ENCODE measurements at regions not wholly inside any gene's neighbourhood (a gene's known extent, or its start where the extent isn't known, plus 50 kb on each side); places are given as distances from the start of the nearest gene placed in this dataset.

DNA sequence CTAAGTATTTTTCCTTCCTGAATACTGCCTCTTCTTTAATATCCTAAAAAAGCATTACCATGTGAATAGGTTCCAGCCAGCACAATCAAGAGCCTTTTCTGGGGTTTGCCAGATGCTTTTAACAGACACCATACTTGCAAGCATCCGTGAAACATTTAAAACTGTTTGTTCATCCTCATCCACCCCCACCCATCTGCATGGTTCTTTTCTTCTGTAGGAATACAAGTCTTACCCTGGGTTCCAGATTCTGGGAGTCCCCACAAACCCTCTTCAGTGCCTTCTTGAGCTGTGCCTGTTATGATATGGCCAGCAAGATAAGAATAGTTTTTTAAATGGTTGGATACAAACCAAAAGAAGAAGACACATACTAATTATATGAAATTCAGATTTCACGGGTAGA lies 354.9 kb upstream of the PLXNA2 start:
- peak in 1 of 2 donors; percentile 18 for DNase-seq

DNA sequence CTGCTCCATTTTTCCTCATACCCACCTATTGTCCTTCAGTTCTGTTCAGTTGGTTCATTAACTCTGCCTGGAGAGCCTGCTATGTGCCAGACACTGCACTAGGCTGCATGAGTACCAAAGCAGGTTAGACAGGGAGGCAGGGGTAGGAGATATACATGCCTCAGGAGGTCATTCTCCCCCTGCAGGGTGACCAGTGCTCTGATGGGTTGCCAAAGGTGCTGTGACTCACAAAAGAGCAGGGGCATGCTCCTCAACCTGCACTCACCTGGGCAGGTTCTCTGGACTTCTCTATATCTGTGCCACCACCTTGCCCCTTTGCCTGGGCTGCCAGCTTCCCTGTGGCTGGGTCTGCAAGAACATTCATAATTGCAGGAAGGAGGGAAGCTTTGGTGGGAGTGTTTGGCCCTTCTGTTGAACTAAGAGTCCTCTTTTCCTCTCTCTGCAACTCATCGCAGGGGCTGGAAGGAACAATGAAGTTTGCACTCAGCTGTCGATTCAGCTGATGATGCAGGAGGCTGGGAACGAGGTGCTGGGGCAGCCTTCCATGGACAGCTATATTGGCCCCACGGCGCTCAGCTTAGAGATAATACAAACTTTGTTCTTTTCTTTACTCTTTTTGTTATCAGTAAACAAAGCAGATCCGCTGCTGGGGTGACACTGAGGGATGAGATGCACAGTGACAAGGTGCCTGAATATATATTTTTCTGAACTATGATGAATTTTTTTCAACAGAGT lies 356.4 kb upstream of the PLXNA2 start:
- no peak for DNase-seq

DNA sequence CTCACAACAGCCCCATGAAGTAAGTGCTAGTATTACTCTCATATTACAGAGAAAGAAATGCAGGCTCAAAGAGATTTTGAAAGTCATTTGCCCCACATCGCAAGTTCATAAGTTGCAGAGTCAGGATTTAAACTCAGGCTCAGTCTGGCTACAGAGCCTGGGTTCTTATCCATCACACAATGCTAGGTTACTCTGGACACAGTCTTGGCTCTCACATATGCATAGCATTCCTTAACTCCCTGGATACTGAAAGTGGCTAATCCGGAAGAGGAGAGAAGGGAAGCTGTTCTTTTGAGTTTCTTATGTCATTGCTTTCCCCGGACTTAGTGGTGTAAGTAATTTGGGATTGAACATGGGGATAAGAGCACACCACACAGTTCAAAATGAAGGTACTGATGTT lies 357.4 kb upstream of the PLXNA2 start:
- DNase-seq: no peak

DNA sequence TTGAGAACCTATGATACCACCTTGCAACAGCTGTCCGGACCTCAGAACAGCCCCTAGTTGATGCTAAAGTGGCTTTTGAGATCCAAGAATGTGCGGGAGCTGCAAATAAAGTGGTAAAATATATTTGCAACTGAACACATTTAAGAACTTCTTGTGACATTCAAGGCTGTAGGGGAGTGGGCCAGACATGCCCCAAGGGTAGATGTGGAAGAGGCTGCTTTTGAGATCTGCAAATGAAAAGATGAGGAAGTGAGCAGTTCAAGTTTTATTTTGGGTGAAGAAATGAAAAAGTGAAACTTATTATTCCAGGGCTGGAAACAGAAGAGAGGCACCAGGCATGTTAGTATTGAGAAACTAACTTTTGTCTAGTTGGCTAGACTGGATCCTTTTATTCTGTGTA lies 359.5 kb upstream of the PLXNA2 start:
- DNase-seq: no peak

DNA sequence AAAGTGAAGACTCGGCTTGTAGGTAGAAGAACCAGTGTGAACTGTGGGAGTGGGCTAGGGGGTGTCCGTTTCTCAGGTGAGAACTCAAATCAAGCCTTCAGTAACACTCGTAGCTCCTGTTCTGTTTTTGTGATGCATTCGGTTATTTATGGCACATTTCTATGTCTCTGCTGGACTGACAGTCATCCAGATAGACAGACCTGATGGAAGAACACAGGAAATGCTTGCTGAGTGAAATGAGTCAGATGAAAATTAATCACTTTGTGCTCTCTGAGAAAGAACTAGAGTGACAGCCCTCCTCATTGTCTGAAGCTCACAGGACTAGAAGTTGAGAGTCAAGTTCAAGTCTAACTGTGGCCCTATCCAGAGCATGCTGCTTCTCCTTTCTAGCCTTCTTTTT lies 360.1 kb upstream of the PLXNA2 start:
- no peak for DNase-seq

DNA sequence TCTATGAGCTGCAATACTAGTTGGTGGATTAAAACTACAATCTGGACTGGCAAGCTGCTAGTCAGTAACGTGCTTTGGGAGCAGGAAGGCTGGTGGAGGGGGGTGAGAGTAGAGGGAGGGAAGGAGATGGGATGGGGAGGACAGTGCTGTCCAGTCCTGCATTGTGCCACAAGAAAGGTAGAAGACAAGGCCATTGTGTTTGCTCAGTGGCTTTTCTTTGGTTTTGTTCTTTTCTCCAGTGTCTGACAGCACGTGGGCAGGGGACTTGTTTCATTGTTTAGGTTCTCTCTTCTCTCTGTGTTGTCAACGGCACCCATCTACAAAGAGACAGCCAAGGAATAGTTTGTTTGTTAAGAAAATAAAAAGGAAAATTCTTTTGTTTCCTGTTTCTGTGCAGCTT lies 362.8 kb upstream of the PLXNA2 start:
- DNase-seq: no peak

GRCh38 chr1:208607616-208608015 lies 363.4 kb upstream of the PLXNA2 start:
- DNase-seq: no peak

DNA sequence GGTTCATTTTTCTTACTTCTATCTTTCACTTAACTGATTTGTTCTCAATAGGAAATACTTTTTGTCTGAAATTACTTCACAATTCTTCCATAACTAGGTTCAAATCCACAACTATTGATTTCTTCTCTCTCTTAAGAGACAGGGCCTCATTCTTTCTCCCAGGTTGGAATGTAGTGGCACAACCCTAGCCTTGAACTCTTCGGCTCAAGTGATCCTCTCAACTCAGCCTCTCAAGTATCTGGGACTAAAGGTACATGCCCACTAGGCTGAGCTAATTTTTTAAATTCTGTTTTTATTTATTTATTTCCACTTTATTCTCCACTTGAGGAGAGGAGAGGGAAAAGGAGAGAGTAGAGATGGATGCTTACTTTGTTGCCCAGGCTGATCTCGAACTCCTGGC lies 370.4 kb upstream of the PLXNA2 start:
- no peak for DNase-seq

DNA sequence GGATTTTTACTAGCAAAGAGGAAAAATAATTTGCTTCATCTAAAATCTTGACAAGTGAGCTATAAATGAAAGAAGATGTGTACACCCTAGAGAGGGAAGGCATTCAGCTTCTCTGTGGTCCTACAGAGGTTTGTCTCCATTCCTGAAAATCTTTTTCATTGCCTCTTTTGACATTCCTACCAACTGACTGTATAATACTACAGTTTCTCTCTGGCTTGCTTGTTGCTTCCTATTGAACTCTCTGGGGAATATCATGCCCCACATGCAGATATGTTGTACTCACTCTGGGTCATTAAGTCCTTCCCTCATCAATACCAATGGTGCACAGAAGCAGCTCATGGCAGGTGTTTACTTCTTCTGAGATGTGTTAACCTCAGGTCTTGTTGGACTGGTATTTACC lies 371.2 kb upstream of the PLXNA2 start:
- DNase-seq: no peak

GRCh38 chr1:208616776-208617175 lies 372.6 kb upstream of the PLXNA2 start:
- DNase-seq: no peak

GRCh38 chr1:208628022-208628914 lies 384.1 kb upstream of the PLXNA2 start:
- DNase-seq: no peak

DNA sequence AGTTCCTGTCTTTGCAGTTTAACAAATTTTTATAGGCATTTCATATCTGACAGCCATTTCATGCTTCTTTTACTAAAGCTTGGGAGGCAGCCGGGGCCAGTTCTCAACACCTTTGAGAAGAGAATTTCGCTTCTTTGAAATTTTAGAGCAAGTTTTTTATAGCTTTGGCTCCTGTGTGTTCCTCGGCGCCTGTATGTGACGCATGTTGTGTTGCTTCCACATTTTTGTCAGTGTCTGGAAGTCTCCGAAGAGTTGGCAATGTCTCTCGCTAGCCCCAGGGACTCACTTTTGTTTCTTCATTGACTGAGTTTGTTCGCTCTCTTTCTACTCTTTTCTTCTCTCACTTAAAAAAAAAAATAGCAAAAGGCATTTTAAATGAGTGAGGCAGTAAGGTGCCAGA lies 386.9 kb upstream of the PLXNA2 start:
- DNase-seq: no peak

DNA sequence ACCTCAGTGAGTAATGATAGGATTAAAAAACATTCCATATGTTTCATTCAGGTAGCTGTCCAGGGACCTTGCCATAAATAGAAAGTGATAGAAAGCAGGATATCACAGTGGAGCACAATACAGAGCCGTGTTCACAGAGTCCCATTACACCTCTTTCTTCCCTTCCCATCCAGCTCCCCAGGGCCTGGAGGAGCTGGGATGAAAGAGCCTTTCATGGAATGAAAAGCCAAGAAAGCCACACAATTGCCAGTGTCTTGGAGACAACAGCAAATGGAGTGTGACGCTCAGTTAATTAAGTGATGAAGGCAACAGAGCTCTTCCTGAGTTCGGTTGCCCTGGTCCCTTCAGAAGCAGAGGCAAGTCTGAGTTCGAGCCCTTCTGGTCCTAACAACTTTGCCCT lies 387.3 kb upstream of the PLXNA2 start:
- peak in 1 of 2 donors; percentile 11 for DNase-seq

DNA sequence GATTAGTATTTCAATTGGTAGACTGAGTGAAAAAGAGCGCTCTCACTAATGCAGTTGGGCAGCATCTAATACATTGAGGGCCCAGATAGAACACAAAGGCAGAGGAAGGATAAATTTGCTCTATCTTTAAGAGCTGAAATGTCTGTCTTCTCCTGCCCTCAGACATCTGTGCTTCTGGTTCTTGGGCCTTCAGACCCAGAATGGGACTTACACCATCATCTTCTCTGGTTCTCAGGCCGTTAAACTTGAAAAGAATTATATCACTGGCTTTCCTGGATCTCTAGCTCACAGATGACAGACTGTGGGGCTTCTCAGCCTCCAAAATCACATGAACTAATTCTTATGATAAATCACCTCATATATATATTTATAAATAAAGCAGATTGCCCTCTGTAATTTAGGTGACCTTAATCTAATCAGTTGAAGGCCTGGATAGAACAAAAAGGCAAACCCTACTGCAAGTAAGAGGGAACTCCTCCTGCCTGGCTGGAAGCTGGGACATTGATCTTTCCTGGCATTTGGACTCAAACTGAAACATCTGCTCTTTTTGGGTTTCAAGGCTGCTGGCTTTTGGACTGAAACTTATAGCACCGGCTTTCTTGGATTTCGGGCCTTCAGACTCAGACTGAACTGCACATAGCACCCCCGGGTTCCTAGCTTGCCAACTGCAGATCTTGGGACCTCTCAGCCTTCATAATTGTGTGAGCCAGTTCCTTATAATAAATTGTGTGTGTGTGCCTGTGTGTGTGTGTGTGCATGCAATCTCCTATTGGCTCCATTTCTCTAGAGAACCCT lies 390.4 kb upstream of the PLXNA2 start:
- no peak for DNase-seq

GRCh38 chr1:208637181-208637580 lies 393.0 kb upstream of the PLXNA2 start:
- DNase-seq: no peak

DNA sequence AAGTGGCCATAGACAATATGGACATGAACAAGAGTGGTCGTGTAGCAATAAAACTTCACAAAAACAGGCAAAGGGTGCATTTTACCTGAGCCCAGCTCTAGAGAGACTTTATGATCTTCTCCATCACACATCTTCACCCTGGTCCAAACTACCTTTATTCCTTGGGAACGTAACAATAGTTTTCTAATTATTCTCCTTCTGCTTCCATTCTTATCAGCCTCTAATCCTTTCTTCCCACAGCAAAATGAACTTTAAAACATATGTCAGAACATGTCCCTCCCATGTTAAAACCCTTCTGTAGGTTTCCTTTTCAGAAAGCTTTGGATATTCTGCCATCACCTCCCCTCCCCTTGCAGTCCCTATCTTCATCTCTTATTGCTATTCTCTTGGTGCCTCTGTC lies 395.2 kb upstream of the PLXNA2 start:
- DNase-seq: no peak

DNA sequence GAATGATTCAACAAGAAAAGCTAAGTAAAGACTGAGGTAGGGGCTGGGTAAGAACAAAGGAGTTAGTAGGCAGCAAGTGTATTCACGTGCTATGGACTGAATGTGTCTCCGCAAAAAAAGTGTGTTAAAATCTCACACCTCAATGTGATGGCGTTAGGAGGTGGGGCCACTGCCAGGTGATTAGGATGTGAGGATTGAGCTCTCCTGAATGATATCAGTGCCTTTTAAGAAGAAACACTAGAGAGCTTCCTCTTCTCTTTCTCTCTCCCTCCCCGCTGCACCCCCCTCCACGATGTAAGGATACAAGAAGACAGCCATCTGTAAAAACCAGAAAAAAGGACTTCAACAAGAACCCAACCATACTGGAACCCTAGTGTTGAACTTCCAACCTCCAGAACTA lies 396.1 kb upstream of the PLXNA2 start:
- DNase-seq: no peak

DNA sequence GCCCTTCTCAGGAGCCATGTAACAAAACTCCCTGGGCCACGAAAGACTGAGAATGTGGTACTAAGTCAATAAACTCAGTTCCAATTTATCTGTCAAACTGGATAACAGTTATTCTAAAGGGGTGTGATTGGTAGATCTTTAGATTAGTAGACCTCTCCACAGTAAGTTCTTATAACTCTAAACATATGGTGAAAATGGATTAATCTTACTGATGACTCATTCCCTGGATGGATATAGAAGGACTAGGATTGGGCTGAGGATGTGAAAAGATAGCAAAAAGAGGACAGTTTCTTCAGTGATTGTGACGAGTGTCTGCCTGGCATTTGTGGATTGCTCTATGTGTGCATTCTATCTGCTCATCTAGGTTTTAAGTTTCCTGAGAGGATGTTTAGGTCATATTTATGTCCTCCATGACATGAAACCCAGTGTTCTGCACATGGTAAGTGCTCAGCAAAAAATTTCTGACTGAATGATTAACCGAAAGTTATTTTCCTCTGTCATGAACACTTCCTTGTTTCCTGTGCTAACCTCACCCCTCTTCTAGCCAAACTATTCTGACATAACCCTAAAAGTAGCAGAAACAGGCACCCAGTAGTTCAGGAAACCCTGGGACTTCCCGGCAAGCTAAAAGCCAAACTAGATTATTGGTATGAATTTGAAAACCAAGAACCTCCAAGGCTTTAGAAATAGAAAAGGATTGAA lies 397.5 kb upstream of the PLXNA2 start:
- no peak for DNase-seq

GRCh38 chr1:208643005-208643597 lies 398.9 kb upstream of the PLXNA2 start:
- DNase-seq: no peak

GRCh38 chr1:208644401-208645160 lies 400.4 kb upstream of the PLXNA2 start:
- DNase-seq: no peak

DNA sequence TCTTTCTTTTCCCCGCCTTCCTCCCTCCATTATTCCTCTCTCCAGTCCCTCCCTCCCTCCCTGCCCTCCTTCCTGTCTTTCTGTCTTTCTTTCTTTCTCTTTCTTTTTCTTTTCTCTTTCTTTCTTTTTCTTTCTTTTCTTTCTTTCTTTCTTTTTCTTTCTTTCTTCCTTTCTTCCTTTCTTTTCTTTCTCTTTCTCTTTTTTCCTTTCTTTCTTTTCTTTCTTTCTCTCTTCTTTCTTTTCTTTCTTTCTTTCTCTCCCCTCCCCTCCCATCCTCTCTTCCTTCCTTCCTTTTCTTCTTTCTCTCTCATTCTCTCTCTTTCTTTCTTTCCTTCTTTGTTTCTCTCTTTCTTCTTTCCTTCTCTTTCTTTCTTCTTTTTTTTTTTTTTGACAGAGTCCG lies 402.2 kb upstream of the PLXNA2 start:
- DNase-seq: no peak

DNA sequence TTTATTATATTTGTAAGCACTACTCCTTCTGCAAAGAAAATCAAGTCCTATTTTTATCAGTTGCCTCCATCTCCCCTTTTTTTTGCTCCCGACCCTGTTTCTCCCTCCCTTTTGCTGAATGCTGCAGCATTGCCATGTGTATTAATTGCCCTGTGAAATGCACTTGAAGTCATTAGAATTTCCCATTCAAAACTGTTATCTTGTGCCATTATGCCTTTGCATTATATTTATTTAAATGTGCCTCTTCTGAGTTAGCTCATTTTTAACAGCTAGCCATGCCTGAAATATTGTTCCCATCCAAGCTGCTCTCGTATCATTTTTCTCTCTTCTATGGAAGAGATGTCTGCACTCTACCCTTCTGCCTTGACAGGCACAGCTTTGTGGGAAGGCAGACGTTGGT lies 404.0 kb upstream of the PLXNA2 start:
- DNase-seq: no peak

All from hippocampal formation (tissue), 2 donors.